ENCODE measurements at regions not wholly inside any gene's neighbourhood (a gene's known extent, or its start where the extent isn't known, plus 50 kb on each side); places are given as distances from the start of the nearest gene placed in this dataset.
A peak's percentile ranks its signal among the peaks of the same experiment; 100 is the strongest.

DNA sequence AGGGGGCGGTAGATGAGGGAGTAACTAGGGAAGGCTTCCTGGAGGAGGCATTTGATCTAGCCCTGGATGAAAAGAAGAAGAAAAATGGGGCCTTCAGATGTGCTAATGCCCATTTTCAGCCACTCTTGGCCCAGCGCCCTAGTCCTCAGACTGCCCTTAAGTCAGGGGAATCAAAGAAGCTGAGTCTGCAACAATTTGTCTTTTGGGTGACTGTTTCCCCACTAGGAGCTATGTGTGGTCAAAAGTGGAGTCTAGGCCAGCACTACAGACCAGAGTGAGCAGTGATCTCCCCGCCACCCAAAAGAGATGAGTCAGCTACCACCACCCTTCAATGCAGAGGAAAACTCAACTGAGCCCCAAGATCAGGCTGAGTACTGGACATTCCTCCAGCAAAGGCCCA lies 542.1 kb downstream of the BNC2 start:
- Histone ChIP-seq H2BK20ac (ENCODE audit: low read depth, low read length, poor library complexity, severe bottlenecking) (no peak overlapping the region), H3K23me2 (ENCODE audit: insufficient read length, low read depth, low read length, poor library complexity, severe bottlenecking) (no peaks in the 10 kb centered on the region), H3K79me1 (ENCODE audit: insufficient read depth, low read depth, low read length, poor library complexity, severe bottlenecking) (no peaks in the 10 kb centered on the region), H3K56ac (ENCODE audit: insufficient read length, low read depth, low read length) (no peak overlapping the region), H3K27ac (ENCODE audit: insufficient read length, low read depth, low read length) (no peak overlapping the region), H4K8ac (replicated peaks; ENCODE audit: insufficient read length, low read depth, low read length) (no peak overlapping the region), H4K5ac (ENCODE audit: insufficient read length, low read depth, low read length) (no peak overlapping the region), H3K4me2 (ENCODE audit: insufficient read depth, insufficient read length, low read length) (no peak overlapping the region), H3K23ac (ENCODE audit: insufficient read length, low read depth, low read length) (no peak overlapping the region), H4K91ac (ENCODE audit: insufficient read length, low read depth, low read length) (no peak overlapping the region), H2BK120ac (ENCODE audit: low read depth, low read length, poor library complexity, severe bottlenecking) (no peak overlapping the region), H3T11ph (ENCODE audit: low read length) (no peak overlapping the region), H3K14ac (ENCODE audit: insufficient read depth, low read length) (no peak overlapping the region), H3K27me3 (ENCODE audit: insufficient read depth, low read length) (no peaks in the 10 kb centered on the region), H3K4me1 (ENCODE audit: insufficient read depth, low read length) (no peaks in the 10 kb centered on the region), H3K79me2 (ENCODE audit: insufficient read depth, low read length) (no peaks in the 10 kb centered on the region), H2AFZ (ENCODE audit: low read length) (no peak overlapping the region), H2BK5ac (ENCODE audit: insufficient read length, low read length) (no peak overlapping the region), H2AK5ac (ENCODE audit: insufficient read length, low read length) (no peak overlapping the region), H3K18ac (ENCODE audit: insufficient read length, low read depth, low read length) (no peak overlapping the region), H3K9me3 (ENCODE audit: control insufficient read depth, low read depth, low read length) (no peaks in the 10 kb centered on the region), H4K20me1 (ENCODE audit: control insufficient read depth, insufficient read depth, insufficient read length) (no peaks in the 10 kb centered on the region), H3K4ac (ENCODE audit: low read depth, low read length) (no peak overlapping the region), H3K9ac (ENCODE audit: extremely low read depth, insufficient read length, low read length) (no peak overlapping the region), H2BK12ac (ENCODE audit: insufficient read length, low read depth, low read length) (no peak overlapping the region), H2BK15ac (ENCODE audit: low read depth, low read length) (no peak overlapping the region)
- no peak for DNase-seq
- H3K27ac Mint-ChIP-seq: peak overlapping the region in 1 of 3 experiments; percentile 65; a peak in 2 of 7 replicates
- peaks cover 0 to 3% of the 10 kb centered on the region in 2 experiments; a peak in 1 of 5 replicates for H3K9me3 Mint-ChIP-seq
- H3K27me3 Mint-ChIP-seq (ENCODE audit: low read depth): peaks cover 2% of the 10 kb centered on the region; the same call in 1 of the 2 replicates
- H3K4me3 Mint-ChIP-seq: no peak overlapping the region
- H3K36me3 Mint-ChIP-seq (ENCODE audit: insufficient read depth in 1 of 3, low read depth in 3 of 3): no peaks in the 10 kb centered on the region; a peak in 1 of 7 replicates
- TF ChIP-seq, protein P1, sequence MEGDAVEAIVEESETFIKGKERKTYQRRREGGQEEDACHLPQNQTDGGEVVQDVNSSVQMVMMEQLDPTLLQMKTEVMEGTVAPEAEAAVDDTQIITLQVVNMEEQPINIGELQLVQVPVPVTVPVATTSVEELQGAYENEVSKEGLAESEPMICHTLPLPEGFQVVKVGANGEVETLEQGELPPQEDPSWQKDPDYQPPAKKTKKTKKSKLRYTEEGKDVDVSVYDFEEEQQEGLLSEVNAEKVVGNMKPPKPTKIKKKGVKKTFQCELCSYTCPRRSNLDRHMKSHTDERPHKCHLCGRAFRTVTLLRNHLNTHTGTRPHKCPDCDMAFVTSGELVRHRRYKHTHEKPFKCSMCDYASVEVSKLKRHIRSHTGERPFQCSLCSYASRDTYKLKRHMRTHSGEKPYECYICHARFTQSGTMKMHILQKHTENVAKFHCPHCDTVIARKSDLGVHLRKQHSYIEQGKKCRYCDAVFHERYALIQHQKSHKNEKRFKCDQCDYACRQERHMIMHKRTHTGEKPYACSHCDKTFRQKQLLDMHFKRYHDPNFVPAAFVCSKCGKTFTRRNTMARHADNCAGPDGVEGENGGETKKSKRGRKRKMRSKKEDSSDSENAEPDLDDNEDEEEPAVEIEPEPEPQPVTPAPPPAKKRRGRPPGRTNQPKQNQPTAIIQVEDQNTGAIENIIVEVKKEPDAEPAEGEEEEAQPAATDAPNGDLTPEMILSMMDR (conservative IDR thresholded peaks at IDR 0.05): no peak
- WGBS (ENCODE audit: extremely low coverage, insufficient read length, low lambda C conversion rate): no CpG with 5 or more reads among the region's 3 CpGs
- peaks cover 7 to 8% of the 10 kb centered on the region in 2 experiments; a peak in 2 of 4 replicates for H3K4me1 Mint-ChIP-seq
